D721Med (cell line): ENCODE measurements at regions not wholly inside any gene's neighbourhood (a gene's known extent, or its start where the extent isn't known, plus 50 kb on each side); places are given as distances from the start of the nearest gene placed in this dataset.

Experiments
- DNase-seq: peaks from one replicate; pipeline ENCODE4 v3.0.0; 2011; ENCODE audit warnings: low spot score; ENCODE audit not compliant: insufficient read length
- FAIRE-seq: peaks from 2 replicates; lab custom pipeline; 2011; peaks lifted over from hg19 to GRCh38; lab: Jason Lieb, UNC
- TF ChIP-seq, protein P1 (sequence below): IDR thresholded peaks from 2 replicates; pipeline ENCODE4 v1.5.1; 2012; ENCODE audit warnings: mild to moderate bottlenecking, control low read depth; ENCODE audit not compliant: insufficient read depth; ENCODE audit errors: missing control alignments

DNA sequence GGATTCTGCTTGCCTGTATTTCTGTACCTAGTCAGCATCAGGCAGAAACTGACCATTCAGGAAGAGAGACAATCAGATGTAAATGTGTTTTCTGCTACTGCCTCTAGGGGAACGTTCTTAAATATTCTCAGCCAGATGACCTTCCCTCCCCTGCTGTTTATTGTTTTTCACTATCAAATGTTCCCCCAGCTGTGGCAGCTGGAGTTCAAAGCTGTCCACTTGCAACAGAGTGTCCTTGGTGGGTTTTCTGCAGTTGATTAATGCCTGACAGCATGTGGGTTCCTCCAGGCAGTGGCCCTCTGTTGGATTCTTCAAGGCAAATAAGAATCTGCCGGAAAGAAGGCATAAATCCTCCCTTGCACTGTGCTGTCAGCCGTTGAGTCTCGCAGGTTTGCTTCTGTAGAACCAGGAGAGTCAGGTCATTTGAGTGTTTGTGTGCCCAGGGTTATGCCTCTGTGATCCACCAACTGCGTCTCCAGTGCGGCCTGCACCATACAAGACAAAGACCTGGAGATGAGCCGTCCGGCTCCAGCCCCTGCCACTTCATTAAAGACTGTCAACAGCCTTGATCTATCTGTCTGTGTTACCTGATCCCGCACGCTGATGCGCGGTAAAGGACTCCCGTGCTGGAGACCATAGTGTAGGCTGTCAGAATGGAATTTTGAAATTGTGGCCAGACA is 203.4 kb downstream of the GADD45G start:
- TF ChIP-seq, protein P1, sequence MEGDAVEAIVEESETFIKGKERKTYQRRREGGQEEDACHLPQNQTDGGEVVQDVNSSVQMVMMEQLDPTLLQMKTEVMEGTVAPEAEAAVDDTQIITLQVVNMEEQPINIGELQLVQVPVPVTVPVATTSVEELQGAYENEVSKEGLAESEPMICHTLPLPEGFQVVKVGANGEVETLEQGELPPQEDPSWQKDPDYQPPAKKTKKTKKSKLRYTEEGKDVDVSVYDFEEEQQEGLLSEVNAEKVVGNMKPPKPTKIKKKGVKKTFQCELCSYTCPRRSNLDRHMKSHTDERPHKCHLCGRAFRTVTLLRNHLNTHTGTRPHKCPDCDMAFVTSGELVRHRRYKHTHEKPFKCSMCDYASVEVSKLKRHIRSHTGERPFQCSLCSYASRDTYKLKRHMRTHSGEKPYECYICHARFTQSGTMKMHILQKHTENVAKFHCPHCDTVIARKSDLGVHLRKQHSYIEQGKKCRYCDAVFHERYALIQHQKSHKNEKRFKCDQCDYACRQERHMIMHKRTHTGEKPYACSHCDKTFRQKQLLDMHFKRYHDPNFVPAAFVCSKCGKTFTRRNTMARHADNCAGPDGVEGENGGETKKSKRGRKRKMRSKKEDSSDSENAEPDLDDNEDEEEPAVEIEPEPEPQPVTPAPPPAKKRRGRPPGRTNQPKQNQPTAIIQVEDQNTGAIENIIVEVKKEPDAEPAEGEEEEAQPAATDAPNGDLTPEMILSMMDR: no peak
- FAIRE-seq (no peak), DNase-seq (no peak)

DNA sequence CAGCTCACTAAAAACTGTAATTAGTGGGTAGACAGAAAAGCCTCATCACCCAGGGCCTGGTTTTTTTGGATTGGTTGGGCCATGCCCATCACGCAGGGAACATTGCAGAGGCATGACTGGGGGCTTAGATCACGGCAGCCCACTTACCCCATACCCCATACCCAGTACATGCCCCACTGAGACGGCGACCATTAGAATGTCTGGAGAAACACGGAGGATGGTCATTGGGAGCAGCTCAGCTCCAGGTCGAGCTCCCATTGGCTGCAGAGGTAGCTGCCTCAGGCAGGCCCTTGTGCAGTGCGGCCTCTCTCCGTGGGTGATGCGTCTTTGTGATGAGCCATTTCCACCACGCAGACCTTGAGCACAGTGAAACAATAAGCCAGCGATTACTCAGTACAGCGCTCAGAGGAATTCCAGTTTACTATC is 204.0 kb downstream of the GADD45G start:
- TF ChIP-seq, protein P1: no peak
- no peak for DNase-seq
- no peak for FAIRE-seq

DNA sequence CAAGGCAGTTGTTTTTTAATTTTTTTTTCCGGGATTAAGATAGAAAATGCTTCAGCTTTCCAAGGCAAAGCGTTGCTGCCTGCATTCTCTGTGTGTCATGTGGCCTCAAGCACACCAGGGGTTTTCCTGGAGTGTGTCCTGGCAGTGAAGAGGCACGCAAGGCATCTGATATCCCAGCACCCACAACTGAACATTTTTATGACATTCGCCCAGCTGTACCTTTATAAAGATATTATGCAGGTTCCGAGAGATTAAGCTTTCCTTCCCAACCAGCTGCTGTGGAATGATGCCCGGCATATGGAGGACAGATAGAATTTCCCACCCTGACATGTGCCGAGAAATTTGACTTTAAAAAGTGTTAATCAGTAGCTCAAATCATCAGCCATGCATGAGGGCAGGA is 205.6 kb downstream of the GADD45G start:
- FAIRE-seq (no peak), DNase-seq (no peak)
- TF ChIP-seq, protein P1: no peak

DNA sequence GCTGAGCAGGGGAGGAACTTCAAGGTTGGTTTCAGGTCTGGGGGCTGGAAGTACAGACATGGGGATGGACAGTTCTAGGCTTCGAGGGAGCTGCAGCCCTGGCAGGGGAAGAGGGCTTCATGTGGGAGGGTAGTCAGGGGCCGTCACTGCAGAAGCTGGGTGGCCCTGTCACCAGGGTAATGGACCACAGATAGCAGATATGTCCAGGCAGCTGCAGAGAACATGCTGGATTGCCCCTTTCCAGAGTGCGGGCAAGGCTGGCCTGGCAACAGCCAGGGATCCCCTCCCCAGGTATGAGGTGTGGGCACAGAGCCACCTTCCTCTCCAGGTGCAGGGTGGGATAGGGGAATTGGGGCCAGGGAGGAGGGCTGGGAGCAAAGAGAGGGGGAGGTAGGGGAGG is 206.5 kb downstream of the GADD45G start:
- DNase-seq: no peak
- TF ChIP-seq, protein P1: no peak
- FAIRE-seq: no peak

DNA sequence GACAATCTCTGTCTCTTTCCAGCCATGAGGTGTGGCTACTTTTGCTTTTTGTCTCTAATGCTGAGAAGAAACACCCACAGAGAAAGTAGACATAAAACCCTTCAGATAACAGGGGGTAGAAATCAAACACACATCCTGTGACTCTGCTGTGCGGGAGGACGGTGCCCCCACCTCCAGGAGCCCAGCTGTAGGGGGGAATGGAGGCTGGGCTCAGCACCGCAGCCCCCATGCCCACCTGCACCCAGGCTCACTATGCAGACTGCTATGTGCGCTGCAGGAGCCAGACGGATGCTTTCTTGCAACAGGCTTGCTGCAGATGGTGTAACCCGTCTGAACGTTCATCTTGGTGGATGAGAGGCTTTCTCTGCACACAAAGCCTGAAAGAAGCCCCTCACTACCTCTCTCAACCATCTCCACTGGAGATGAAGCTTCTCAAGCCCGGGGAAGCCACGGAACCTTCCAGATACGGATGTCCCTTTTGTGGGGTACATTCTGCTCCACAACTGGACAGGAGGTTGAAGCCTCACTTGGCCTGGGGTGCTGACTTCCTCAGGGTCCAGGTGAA is 207.2 kb downstream of the GADD45G start:
- no peak for FAIRE-seq
- TF ChIP-seq, protein P1: no peak
- DNase-seq: no peak

DNA sequence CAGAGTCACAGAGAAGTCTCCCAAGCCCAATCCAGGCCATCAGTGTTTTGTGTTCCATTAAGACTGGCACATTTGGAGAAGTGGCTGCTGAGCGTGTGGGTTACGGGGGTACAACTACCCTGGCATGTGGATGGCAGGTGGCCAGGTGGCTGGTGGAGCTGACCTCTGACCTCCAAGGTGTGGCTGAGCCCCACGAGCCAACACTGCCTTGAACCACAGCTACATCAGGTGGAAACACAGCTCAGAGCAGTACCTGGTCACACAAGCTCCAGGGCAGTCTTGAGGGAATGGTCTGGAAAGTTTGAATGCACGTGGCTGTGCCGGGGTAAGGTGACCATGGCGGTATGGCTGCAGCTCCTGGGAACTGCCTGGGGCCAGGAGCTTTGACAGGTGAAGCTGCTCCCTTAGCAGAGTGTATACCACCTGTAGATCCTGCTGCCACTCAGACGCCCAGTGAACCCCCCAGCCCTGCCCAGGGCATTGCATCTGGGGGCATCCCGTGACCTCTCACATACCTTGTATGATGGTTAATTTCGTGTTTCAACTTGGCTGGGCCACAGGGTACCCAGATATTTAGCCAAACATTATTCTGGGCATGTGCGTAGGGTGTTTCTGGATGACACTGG is 207.9 kb downstream of the GADD45G start:
- no peak for FAIRE-seq
- DNase-seq: no peak
- TF ChIP-seq, protein P1: no peak

DNA sequence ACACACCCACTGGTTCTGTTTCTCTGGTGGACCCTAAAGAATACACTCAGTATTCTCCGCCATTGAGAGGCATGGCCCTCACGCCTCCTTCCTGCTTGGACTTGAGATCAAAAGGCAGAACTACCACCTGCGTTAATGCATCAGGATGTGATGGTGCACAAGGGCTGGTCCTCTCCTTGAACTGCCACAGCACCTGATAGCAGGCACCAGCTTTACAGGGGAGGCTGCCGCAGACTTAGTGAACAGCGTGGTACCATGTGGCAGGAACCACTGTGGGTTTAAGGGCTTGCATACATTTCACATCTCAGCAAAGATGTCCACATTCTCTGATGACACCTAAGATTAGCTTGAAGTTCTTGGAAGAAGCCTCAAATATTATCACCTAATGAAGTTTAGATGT is 208.7 kb downstream of the GADD45G start:
- TF ChIP-seq, protein P1: no peak
- no peak for FAIRE-seq

More for the DNA sequence above, 208.7 kb downstream of the GADD45G start:
- DNase-seq: no peak
